SW 1271 (cell line): ENCODE measurements at regions not wholly inside any gene's neighbourhood (a gene's known extent, or its start where the extent isn't known, plus 50 kb on each side); places are given as distances from the start of the nearest gene placed in this dataset.
"Not testable (repeated sequence)": the region's sequence is repeated elsewhere in the genome, so short reads cannot be mapped to it uniquely, and the experiment has no call there.

ENCODE experiments used
- DNase-seq, 2 experiments: peaks; one replicate each; lab custom pipeline; 2025; lab: John Stamatoyannopoulos, UW

DNA sequence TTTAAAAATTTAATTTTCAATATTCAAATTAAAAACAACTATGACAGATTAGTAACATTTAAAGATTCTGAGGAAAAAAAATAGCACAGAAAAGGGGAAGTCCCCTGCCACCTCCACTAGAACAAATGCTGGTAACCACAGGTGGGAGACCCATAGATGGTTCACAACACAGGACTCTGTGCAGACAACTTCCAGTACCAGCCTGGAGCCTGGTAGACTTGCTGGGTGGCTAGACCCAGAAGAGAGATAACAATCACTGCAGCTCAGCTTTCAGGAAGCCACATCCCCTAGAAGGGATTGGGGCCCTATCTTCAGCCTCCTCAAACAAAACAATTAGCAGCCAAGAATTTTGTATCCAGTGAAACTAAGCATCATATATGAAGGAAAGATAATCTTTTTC, 179.6 kb upstream of the RND3 start:
- not testable (repeated sequence) for DNase-seq

DNA sequence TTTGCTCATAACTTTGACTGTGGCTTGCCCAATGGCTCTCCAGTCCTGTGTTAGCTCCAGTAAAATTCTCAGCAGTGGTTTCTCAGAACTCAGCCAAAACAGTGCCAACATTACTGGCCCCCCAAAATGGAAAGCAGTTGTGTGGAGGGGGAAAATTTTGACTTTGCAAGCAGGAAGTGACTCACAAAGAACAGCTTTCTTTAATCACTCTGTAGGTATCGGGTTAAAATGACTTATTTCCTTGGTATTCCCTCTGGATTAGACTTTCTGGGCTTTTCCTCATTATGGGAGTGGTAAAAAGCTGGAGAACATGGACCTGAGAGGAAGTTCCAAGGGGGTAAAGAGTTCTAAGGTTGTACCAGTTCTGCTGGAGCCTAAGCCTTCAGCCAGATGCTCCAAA, 175.7 kb upstream of the RND3 start:
- DNase-seq = peak; percentile 2 to 51

DNA sequence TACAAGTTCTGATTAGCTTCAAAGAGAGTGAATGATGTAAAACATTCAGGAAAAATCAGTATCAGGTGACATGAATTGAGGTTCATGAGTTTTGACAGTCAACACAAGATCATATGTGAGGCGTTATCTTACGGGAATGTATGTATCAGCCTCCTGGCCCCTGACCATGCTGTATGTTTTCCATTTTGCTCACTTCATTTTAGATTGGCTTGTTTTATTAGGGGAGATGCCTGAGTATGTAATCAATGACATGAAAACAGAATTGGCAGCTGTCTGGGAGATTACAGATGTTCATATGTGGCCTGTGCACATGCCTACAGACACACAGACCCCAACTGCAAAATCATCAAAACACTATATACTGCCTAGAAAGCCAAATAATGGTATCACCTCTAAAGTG, 168.5 kb upstream of the RND3 start:
- no peak for DNase-seq

DNA sequence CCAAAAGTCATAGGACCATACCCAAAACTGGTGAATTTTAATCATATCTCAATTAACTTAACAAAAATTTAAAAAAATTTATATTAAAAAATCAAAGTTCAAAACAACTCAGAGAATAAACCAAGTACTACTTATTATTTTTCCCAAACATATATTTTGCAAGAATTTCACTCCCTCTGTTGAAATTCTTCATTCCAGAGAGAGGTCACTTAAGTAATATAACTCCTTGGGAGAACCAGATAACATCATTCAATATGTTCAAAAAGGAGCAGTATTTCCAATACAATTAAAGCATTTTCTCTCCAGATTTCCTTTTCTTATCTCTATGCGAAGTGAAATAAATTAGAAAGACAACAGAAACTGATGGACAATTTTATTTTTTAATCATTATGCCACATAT, 165.9 kb upstream of the RND3 start:
- no peak for DNase-seq

DNA sequence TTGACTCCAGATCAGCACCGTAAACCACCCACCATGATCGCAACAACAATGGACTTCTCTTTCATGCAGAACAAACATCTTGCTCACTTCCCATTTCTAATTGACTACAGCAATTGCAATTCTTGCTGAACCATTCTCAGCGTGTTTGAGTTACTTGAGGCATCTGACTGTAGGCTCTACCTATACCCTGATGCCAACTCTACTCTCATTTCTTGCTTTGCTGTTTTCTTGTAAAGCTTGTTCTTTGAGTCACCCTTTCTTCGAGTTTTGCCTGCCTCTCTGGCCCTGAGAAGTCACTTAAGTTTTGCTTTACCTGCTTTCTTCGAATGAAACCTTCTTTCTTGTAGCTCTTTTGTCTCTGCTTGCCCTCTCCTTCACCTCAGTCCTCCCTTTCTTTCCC, 160.5 kb upstream of the RND3 start:
- DNase-seq = no peak

DNA sequence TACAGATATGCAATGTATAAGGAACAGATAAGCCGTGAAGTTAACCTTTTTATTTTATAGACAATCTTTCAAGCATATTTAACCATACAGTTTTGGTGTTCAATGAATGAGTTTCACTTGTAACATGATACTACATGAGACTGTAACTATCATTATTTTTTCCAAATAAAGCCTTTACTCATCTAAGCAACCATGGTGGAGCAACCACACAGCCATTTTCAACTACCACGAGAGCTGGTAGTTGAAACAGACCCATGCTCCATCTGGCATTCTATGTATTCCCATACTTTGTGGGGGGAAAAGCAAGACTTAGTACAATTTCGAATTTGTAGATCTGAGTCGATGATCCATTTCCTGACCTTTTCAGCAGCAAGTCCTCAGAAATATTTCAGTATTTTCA, 159.3 kb upstream of the RND3 start:
- no peak for DNase-seq

DNA sequence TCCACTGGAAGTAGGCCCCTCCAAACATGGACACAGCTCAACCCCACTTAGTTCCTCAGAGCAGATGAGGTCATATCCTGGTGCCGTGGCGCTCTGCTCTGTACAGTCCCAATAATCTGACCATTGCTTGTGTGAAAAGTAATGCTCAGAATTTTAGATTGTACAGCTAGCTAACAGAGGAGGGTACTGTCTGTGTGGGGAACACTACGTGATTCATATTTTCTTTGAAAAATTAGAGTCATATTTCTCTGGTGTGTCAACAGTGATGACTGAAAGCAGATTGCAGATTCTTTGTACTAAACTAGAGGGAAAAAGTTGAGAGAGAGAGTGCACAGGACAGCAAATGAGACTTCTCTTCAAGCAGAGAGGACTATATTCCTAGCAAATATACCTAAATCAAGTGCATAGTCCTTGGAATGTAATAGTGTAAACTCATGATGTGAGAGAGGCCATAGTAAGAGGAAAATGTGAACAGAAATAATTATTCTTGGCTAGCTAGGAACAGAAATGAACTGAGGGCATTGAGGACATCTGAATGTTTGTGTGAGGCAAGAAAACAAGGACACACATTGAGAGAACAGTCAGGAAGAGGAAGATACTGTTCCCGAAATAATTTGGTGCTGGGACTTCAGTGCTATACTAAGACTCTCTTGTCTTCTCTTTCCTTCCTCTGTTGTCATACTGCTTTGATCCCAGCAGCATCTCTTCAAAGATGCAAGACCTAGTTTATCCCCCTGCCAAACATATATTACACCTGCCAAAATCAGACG, 157.0 kb upstream of the RND3 start:
- no peak for DNase-seq

DNA sequence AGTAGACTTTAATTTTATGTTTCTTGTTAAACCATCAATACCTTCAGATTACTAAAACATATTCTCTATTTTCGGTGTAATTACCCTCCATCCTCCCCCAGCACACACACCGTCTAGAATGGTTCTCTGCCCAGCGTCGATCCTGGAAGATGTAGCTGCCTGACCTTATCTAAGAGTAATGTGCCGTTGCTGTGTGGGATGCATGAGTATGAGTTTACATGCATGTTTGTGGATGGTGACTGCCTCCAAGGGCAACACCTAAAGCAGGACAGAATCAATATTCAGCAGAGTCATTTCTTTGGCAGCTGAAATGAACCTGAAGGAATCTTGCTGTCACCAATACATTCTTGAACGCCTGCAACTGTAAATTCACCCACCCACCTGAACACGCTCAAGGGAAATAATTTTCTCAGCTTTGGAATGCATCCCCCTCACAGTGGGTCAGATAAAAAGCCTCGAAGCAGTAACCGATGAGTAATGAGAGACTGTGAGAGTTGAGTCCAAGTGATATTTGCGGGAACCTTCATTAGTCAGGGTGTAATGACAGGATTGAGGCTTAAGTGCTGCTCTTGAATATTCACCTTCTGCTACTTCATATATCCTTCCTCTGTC, 155.8 kb upstream of the RND3 start:
- no peak for DNase-seq

DNA sequence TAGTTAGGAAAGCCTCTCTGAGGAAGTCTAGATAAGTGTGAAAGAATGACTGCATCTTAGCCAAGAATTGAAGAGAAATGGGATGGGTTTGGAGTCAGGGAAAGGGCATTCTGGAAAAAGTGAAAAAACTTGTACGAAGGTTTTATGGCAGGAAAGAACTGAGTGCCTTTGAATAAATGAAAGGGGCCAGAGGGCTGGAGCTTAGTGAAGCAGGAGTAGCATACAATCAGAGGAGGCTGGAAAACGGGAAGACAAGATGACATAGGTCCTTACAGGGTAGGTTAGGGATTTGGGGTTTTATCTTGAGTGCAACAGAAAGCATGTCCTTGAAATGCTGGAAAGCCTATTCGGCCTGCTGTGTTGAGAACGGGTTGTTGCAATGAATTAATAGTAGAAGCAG, 152.6 kb upstream of the RND3 start:
- no peak for DNase-seq

DNA sequence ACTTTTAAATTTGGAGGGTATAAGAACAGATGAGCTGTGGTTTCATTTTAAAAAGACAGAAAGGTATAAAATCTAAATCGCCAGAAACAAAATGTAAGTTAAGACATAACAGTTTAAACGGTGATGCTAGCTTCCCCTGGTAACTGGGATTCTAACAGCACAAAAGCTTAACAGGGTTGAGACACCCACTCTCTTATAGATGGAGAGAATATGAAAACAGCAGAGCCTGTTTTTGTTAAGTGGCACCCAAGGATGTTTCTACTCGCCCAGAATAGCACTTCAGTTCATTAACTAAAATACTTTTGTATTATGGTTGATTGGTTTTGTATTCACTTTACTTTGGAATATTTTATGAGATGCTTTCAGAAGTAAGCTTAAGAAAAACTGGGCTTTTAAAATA, 151.9 kb upstream of the RND3 start:
- DNase-seq = no peak

DNA sequence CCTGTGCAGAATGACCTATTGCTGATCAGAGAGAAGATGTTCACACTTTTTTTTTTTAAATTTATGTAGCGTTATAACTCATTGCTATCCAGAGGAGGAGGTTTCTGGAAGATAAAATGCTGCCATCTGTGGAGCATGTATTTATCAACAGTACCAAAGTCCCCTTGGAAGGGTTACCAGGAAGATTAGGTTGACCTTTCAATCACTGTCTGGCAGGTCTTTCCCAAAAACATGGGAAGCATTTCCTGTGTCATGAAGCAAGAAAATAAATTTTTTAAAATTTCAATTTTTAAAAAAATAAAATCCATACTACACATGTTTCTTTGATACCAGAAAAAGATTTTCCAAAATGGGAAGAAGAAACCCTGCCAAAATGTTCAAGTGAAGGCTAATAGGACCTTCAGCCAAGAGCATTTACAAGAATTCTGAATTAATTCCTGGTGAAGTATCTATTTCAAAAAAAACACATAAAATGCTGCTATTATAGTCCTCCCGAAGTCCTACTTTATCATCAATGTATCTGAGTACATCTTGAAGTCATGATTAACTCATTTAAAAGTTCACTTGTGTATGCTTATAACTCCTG, 143.9 kb upstream of the RND3 start:
- no peak for DNase-seq

DNA sequence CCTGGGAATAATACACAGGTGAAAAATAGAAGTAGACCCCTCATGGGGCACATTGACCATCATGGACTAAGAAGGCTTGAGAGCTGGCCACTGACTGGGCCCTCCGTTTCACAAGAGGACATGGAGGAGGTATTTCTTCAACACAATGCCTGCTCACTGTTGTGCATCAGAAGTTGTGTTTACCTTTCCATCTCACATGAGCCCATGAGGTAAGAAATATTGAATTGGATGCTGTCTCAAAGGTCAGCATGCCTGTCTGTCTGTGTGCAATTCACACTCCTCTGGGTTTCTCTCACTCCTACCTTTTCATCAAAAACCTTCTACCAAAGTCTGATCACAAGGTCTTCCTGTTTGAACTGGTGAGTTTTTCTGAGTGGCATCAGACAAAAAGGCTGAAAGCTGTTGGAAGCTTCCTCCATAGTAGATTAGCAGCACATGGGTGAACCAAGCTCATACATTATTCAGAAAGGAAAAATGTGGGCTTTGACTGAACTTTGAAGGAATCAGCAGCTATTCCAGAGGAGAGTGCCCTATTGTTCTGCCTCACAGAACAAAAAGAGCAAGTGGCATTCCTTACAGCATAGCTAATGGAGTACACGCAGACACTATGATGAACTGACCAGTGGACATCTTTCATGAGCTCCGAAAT, 143.2 kb upstream of the RND3 start:
- DNase-seq = no peak

DNA sequence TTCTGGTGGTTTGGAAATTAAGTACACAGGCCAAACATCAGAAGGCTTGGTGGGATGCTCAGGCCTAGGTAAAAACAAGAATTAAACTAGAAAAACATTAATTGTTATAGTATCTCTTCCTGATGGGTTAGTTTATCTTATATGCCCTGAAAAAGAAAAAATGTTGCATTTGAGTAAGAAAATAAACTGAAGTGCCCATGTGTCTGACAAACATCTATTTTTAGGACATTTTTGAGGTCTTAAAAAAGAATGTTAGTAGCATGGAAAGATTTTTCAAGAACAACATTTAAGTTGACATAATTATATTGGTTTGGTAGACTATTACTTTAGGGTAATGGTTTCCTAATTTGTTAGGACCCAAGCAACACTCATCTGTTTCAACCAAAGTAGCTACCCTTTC, 140.1 kb upstream of the RND3 start:
- no peak for DNase-seq

DNA sequence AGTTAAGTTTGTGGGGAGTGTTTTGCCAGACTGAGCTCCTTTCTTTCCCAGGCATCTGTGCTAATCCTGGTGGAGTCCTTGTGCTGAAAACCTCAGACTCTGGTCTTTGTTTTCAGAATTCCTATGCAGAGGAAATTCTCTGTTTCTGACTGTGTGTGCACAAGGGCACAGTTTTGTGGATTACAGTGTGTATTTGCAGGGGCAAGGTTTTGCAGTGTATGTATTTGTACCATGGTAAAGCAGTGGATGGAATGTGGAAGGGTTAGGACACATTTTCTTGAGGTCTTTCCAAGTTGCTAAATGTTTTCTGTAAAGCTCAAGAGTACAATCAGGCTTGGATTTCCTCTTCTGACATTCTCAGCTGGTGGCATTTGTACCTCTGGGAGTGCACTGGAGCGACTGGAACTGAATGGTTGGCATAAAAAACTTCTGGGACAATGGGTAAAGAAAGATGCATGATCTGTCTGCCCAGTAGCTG, 139.5 kb upstream of the RND3 start:
- no peak for DNase-seq

DNA sequence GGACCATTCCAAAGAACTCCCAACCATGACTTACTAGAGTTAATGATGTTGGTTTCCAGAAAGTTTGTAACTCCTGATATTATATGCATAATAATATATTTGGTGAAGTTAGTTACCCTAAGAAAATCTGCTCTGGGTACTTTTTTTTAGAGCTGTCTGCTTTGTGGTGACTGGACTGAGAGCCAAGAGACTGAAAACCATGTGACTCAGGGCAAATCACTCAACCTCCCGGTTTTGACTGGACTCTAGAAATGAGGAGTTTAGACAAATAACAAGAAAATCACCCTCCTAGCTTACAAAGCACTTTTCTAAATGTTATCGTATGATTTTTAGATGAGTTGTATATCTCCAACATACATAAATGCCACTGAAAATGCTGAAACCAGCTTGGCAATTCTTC, 138.3 kb upstream of the RND3 start:
- no peak for DNase-seq

DNA sequence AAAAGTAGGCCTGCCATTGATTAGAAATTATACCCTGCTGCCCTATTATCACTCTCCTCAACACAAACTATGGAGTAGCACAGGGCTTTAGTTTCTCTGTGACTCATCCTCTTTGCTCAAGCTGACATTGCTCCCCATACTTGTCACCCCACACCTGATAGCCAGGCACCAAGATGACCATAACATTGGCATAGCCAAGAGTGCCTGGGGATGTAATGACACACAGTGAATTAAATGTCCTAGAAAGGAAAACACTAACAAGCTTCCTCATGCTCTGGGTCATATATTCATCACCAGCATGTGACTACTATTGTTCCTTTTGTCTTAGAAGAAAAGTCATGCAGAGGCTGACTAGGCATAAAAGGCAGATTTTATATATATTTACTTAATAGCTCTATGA, 137.8 kb upstream of the RND3 start:
- DNase-seq = no peak

DNA sequence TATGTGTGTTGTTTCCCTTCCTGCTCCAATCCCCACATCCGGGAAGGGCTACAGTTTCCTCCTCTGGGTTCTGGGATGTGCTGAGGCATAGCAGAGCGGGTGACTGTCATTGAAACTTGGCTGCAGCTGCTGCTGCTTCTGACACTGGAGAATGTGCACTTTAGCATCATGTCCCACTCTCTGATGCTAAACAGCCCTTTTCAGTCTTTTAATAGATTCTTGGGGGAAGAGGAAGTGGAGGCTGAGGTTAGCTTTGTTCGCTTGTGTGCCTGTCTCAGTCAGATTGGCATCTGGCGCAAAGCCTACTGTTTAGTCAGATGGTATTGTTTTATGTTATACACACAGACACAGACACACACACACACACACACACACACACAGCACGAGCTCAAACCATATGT, 136.5 kb upstream of the RND3 start:
- DNase-seq = no peak

DNA sequence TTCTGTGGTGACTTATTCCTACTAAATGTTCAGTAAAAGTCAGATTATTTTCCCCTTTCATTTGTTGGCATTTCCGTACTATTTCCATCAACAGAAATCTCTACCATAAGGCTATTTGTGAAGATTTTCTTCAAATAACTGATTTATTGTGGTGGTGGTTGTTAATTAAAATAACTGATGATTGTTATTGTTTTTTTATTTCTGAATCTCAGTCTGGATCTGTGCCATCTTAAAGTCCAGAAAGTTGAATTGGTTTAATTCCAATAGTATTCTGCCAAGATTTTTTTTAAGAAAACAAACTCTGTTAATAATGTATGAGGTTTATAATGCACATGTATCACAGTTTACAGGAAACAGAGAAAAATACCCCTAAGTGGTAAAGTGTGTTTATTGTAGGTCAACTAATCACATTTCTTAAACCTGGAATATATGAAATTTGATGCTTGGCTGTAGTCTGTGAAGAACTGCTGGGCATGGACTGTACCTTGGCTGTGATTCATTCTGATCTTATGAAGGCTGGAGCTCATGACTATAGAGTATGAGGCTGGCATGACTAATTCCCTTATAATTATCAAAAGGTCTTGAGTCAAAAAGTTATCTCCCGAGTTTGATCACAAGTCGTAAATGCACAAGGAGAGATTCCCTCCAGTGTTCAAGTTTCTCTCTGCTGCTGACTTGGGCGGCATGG, 134.2 kb upstream of the RND3 start:
- peak in 1 of 2 experiments; percentile 35 for DNase-seq

DNA sequence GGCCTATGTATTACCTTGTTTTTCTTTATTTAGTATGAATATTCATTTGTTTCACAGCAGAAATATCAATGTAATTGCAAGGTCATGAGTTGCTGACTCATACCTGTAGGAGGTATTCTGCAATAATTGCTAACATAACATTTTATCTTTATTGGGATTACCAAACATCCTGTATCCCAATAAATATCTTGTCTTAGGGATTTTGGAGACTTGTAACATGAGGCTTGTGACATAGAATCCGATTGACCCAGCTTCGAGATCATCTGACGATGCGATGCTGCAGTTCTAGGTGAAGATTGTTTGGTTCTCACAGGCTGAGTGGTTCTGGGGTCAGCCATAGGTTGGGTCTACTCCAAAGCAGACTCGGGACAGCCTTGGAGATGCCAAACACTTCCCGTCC, 133.4 kb upstream of the RND3 start:
- no peak for DNase-seq

DNA sequence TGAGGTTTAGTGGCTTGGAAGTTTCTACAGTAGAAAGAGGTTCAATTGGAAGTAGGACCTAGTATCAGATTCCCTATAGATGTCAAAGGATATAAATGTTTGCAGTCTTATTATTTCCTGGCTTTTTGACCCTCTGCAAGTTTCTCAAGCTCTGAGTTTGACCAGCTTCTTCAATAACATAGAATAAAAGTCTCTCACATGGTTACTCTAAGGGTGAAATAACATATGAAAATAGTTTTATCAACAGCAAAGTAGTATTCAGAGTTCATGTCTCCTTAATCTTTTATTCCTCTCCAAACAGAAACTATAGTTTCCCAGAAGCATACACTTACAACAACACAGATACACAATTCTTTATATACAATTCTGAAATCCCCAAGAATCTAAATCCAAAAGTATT, 132.9 kb upstream of the RND3 start:
- DNase-seq = no peak

DNA sequence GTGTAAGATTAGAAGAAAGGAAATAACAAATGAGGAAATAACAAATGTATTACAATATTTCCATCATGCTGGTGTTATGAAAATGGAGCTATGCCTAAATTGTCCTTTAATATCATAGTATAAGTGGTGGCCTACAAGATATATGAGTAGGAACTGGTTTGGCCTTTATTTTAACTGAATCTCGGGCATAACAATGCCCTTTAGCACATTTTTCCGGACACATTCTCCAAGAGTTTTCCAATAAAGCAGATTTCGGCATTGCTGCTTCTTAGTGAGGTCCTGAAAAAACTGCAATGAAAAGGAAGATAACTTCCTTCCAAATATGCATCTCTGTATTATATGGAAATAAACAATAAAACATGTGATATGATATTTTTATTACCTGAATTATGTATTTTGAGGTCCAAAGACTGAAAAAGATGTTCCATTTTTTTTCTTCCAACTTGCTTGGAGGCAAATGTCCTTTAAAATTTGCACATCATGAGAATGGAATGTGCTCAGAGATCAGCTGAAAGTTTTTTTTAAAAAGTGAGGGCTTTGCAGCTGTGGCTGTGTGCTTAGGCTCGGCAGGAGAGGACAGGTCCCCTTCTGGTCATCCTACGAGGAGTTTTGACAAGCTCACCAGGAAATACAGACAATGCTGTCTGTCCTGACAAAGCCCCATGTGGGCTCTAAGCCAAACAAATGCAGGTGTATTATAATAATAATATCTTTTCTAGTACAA, 132.3 kb upstream of the RND3 start:
- peak in 1 of 2 experiments; percentile 22 for DNase-seq
